Right atrium auricular region (tissue), 2 donors: ENCODE measurements at regions not wholly inside any gene's neighbourhood (a gene's known extent, or its start where the extent isn't known, plus 50 kb on each side); places are given as distances from the start of the nearest gene placed in this dataset.

Experiments used
- DNase-seq: peaks from one replicate; pipeline ENCODE4 v3.0.0-alpha.2; 2019; ENCODE audit warnings: low spot score
- H3K27ac ChIP-seq, 2 donors: fragments of 200-600 bp; sonication (generic); 1 replicate in 1 of 2; 2 replicates in 1 of 2; pipeline ENCODE4 v1.5.1; 2016 to 2019
- H3K27me3 ChIP-seq, 2 donors: fragments of 200-600 bp; sonication (generic); one replicate each; pipeline versions ENCODE4 v1.5.1 to v1.6.0; 2017 to 2019
- H3K36me3 ChIP-seq: fragments of 200-600 bp; sonication (generic); one replicate; pipeline ENCODE4 v1.5.1; 2016
- H3K4me1 ChIP-seq, 2 donors: fragments of 200-600 bp; sonication (generic); one replicate each; pipeline versions ENCODE4 v1.5.1 to v1.6.0; 2017 to 2019
- H3K4me3 ChIP-seq, 2 donors: fragments of 200-600 bp; sonication (generic); 1 replicate in 1 of 2; 2 replicates in 1 of 2; pipeline ENCODE4 v1.5.1; 2017 to 2019; ENCODE audit warnings: mild to moderate bottlenecking in 1 of 2, moderate library complexity in 1 of 2
- H3K9me3 ChIP-seq, 2 donors: fragments of 200-600 bp; sonication (generic); one replicate each; pipeline ENCODE4 v1.5.1; 2019
- TF ChIP-seq, protein P1 (sequence below), 2 donors: fragments of 200-600 bp; sonication (generic); IDR thresholded peaks; one replicate each; pipeline ENCODE4 v1.5.1; 2019; ENCODE audit warnings: antibody characterized with exemption in 2 of 2

DNA sequence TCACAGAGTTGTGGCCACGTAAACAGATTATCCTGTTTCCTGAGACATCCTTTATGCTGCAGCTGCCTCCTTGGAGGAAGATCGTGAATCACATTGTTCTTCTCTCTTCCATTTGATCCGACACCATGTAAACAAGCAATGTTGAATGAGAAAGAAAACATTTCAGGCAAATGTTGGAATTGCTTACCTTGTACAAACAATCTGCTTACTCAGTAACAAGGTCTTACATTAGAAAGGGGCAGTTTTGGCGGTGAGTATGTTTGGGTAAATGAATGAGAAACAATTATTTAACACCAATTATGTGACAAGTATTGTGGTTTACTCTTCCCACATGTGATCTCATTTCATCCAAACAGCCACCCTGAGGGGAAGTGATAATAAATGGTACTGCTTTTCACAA, 637.8 kb downstream of the RAB28 start:
- Histone ChIP-seq H3K4me1 (no peaks in the 10 kb centered on the region), H3K9me3 (no peaks in the 10 kb centered on the region), H3K27ac (no peak overlapping the region), H3K36me3 (no peaks in the 10 kb centered on the region), H3K4me3 (no peak overlapping the region), H3K27me3 (no peaks in the 10 kb centered on the region)
- no peak for DNase-seq
- TF ChIP-seq, protein P1, sequence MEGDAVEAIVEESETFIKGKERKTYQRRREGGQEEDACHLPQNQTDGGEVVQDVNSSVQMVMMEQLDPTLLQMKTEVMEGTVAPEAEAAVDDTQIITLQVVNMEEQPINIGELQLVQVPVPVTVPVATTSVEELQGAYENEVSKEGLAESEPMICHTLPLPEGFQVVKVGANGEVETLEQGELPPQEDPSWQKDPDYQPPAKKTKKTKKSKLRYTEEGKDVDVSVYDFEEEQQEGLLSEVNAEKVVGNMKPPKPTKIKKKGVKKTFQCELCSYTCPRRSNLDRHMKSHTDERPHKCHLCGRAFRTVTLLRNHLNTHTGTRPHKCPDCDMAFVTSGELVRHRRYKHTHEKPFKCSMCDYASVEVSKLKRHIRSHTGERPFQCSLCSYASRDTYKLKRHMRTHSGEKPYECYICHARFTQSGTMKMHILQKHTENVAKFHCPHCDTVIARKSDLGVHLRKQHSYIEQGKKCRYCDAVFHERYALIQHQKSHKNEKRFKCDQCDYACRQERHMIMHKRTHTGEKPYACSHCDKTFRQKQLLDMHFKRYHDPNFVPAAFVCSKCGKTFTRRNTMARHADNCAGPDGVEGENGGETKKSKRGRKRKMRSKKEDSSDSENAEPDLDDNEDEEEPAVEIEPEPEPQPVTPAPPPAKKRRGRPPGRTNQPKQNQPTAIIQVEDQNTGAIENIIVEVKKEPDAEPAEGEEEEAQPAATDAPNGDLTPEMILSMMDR (IDR thresholded peaks at IDR 0.05), result no peak

DNA sequence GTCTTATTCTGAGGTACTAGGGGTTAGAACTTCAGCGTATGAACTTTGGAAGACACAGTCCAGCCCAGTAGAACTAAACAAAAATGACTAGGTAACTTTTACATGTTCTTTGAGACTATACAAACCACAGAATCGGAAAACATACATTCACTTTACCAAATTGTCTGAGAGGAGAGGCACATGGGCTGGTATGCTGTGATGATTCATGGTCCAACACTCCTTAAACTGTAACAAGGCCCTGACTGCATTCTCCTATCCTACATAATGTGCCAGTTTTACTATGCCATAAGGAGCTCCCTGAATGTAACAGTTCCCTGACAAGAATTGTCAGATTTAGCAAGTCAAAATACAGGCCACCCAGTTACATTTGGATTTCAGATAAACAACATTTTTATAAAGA, 640.0 kb downstream of the RAB28 start:
- no peaks in the 10 kb centered on the region for H3K4me1 ChIP-seq
- H3K36me3 ChIP-seq, result no peaks in the 10 kb centered on the region
- TF ChIP-seq, protein P1 (IDR thresholded peaks at IDR 0.05), result no peak
- H3K27me3 ChIP-seq, result no peaks in the 10 kb centered on the region
- H3K27ac ChIP-seq, result no peak overlapping the region
- H3K9me3 ChIP-seq, result no peaks in the 10 kb centered on the region
- H3K4me3 ChIP-seq, result no peak overlapping the region
- DNase-seq, result no peak

DNA sequence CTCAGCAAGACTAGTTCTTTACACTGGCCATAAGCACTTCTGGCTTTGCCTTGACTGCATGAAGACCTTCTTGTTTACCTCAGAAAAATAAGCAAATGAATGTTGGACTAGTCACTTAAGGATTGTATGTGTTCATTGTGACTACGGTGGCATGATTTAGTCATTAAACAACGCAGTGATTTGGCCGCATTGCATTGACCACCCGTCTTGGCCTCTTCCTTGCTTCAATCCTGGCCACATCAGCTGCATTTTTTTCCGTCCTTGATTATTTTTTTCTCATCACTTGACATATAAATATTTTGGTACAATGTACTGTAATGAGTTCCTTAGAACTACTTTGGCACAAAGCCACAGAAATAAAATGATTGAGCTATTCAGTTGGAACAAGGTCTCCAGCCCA, 656.2 kb downstream of the RAB28 start:
- H3K9me3 ChIP-seq, result no peaks in the 10 kb centered on the region
- TF ChIP-seq, protein P1 (IDR thresholded peaks at IDR 0.05), result no peak

DNA sequence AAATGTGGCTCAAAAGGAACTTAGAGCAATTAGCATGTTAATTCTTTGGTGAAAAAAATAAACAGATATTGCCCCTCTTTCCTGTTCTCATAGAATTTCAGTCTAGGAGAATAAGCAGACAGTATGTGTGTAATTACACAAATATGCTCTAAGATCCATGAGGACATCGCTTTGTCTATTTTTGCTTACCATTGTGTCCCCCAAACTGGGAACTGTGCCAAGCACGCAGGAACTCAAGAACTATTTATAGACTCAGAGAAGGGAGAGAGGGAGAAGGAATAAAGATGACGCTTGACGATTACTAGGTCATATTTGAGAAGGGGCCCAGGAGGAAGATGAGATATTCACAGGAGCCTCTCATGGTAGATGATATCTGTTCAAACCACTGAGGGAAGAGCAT, 692.6 kb downstream of the RAB28 start:
- H3K9me3 ChIP-seq, result peaks cover 0 to 20% of the 10 kb centered on the region in 2 donors
- H3K4me1 ChIP-seq, result no peaks in the 10 kb centered on the region
- H3K36me3 ChIP-seq, result no peaks in the 10 kb centered on the region
- H3K27me3 ChIP-seq, result no peaks in the 10 kb centered on the region
- no peak overlapping the region for H3K27ac ChIP-seq
- no peak for DNase-seq
- H3K4me3 ChIP-seq, result no peak overlapping the region
- TF ChIP-seq, protein P1 (IDR thresholded peaks at IDR 0.05), result no peak

More for the DNA sequence above, 656.2 kb downstream of the RAB28 start:
- H3K4me1 ChIP-seq, result no peaks in the 10 kb centered on the region
- no peak for DNase-seq
- H3K27me3 ChIP-seq, result no peaks in the 10 kb centered on the region
- H3K4me3 ChIP-seq, result no peak overlapping the region
- H3K36me3 ChIP-seq, result no peaks in the 10 kb centered on the region
- H3K27ac ChIP-seq, result no peak overlapping the region

DNA sequence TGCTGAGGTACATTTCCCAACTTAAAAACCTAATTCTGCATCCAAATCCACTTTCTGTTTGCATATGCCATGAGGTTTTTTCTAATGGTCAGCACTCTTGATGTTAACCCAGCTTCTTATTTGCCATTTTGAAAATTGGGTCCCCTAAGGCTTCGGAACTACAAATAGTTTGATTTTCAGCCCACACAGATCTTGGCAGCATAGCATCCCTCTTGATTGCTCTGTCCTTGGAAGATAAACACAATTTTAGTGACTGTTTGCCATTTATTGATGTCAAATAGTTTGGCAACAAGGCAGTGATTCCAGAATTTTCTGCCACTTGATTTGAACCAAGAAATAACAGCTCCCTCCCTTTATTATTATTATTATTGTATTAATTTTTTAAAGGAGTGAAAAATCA, 696.9 kb downstream of the RAB28 start:
- Histone ChIP-seq H3K27ac (no peak overlapping the region), H3K36me3 (no peaks in the 10 kb centered on the region), H3K4me1 (no peaks in the 10 kb centered on the region), H3K27me3 (no peaks in the 10 kb centered on the region), H3K4me3 (no peak overlapping the region), H3K9me3 (peaks cover 0 to 20% of the 10 kb centered on the region in 2 donors)
- DNase-seq, result no peak
- TF ChIP-seq, protein P1 (IDR thresholded peaks at IDR 0.05), result no peak

DNA sequence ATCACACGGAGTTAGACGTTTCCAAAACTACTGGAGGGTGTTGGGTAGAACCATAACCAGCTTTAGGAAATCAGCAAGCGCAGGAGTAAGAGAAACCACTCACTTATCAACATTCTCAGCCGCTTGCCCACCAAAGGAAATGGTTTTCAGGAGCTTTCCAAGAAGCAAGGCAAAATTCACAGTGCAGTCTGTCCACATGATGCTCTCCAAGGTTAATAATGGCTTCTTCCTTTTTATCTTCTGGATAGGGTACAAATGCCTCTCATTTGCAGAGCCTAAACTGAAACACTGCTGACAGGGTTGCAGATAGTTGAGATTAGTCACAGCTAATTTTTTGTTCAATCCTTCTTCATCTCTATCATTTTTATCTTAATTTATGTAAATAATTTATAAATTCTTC, 705.4 kb downstream of the RAB28 start:
- TF ChIP-seq, protein P1 (IDR thresholded peaks at IDR 0.05), result no peak
- no peaks in the 10 kb centered on the region for H3K4me1 ChIP-seq
- H3K27me3 ChIP-seq, result no peaks in the 10 kb centered on the region
- no peaks in the 10 kb centered on the region for H3K9me3 ChIP-seq
- no peak for DNase-seq
- H3K36me3 ChIP-seq, result no peaks in the 10 kb centered on the region
- no peak overlapping the region for H3K27ac ChIP-seq
- no peak overlapping the region for H3K4me3 ChIP-seq
